Keratinocyte (primary cell): ENCODE measurements at regions not wholly inside any gene's neighbourhood (a gene's known extent, or its start where the extent isn't known, plus 50 kb on each side); places are given as distances from the start of the nearest gene placed in this dataset.

Experiments used
- EZH2 ChIP-seq: IDR thresholded peaks from one replicate; pipeline ENCODE4 v1.6.1; 2012; ENCODE audit warnings: inconsistent platforms, mild to moderate bottlenecking, low read length, moderate library complexity
- TF ChIP-seq, protein P1 (sequence below), 3 experiments: IDR thresholded peaks in 1 of 3; conservative IDR thresholded peaks in 1 of 3; optimal IDR thresholded peaks in 1 of 3; 2 replicates in 2 of 3; 3 replicates in 1 of 3; pipeline versions ENCODE3 to v1.5.1; 2011; ENCODE audit warnings: low read length in 3 of 3, mild to moderate bottlenecking in 3 of 3, moderate library complexity in 2 of 3, control low read depth in 1 of 3, inconsistent platforms in 1 of 3; ENCODE audit not compliant: insufficient read depth in 2 of 3; ENCODE audit errors: extremely low read depth in 1 of 3

DNA sequence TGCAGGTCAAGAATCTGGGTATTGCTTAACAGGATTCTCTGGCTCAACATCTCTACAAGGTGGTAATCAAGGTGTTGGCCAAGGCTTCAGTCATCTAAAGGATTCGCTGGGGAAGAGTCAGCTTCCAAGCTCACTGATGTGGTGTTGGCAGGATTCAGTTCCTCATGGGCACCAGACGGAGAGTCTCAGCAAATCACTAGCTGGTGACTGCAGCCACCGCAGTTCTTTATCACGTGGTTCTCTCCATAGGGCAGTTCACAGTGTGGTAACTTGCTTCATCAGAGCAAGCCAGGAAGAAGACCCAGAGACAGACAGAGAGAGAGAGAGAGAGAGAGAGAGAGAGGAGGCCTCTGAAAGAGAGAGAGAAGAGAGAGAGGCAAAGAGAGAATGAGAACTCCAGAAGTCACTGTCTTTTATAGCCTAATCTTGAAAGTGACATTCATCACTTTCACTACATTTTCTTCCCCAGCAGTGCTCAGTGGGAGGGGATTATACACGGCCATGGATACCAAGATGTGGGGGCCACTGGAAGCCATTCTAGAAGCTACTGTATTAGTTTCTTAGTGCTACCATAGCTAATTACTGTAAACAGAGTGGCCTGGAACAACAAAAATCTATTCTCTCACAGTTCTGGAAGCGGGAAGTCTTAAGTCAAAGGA, 109.2 kb upstream of the SMIM23 start:
- TF ChIP-seq, protein P1, sequence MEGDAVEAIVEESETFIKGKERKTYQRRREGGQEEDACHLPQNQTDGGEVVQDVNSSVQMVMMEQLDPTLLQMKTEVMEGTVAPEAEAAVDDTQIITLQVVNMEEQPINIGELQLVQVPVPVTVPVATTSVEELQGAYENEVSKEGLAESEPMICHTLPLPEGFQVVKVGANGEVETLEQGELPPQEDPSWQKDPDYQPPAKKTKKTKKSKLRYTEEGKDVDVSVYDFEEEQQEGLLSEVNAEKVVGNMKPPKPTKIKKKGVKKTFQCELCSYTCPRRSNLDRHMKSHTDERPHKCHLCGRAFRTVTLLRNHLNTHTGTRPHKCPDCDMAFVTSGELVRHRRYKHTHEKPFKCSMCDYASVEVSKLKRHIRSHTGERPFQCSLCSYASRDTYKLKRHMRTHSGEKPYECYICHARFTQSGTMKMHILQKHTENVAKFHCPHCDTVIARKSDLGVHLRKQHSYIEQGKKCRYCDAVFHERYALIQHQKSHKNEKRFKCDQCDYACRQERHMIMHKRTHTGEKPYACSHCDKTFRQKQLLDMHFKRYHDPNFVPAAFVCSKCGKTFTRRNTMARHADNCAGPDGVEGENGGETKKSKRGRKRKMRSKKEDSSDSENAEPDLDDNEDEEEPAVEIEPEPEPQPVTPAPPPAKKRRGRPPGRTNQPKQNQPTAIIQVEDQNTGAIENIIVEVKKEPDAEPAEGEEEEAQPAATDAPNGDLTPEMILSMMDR (optimal IDR thresholded peaks at IDR 0.05 in 1 of 3, IDR thresholded peaks at IDR 0.05 in 1 of 3, conservative IDR thresholded peaks at IDR 0.05 in 1 of 3; ENCODE audit: extremely low read depth in 1 of 3, insufficient read depth in 2 of 3, low read length in 3 of 3): no peak
- no peak for TF ChIP-seq EZH2
